GM19328 (cell line): ENCODE measurements at regions not wholly inside any gene's neighbourhood (a gene's known extent, or its start where the extent isn't known, plus 50 kb on each side); places are given as distances from the start of the nearest gene placed in this dataset.
"Not testable (repeated sequence)": the region's sequence is repeated elsewhere in the genome, so short reads cannot be mapped to it uniquely, and the experiment has no call there.

ENCODE experiments used
- ATAC-seq: cut with Tn5 transposase; IDR thresholded peaks from one replicate; pipeline ENCODE4 v1.9.1; 2021; ENCODE audit warnings: mild to moderate bottlenecking, moderate library complexity; ENCODE audit not compliant: unreplicated experiment

DNA sequence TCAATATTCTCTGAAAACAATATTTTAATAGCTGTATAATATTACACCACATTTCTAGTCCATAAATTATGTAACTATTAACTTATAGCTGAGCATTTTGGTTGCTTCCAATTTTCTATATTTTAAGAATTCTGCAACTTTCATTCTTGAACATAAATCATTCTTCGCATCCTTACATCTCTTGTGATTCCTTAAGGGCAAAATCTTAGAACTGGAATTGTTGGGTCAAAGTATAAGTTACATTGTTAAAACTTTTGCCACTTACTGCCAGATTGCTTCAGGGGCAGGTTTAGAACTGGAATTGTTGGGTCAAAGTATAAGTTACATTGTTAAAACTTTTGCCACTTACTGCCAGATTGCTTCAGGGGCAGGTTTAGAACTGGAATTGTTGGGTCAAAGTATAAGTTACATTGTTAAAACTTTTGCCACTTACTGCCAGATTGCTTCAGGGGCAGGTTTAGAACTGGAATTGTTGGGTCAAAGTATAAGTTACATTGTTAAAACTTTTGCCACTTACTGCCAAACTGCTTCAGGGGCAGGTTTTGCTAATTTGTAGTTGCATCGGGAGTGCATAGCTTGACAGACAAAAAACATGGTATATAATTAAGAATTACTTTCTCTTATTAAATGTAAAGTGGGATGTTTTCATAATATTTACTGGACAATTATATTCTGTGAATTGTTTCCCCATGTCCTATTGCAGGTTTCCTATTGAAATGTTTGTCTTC, 179.9 kb upstream of the OR13F1 start:
- ATAC-seq: not testable (repeated sequence)

- ATAC-seq: no peak
Observed at GRCh38 chr9:104326912-104327311, 177.2 kb upstream of the OR13F1 start.

DNA sequence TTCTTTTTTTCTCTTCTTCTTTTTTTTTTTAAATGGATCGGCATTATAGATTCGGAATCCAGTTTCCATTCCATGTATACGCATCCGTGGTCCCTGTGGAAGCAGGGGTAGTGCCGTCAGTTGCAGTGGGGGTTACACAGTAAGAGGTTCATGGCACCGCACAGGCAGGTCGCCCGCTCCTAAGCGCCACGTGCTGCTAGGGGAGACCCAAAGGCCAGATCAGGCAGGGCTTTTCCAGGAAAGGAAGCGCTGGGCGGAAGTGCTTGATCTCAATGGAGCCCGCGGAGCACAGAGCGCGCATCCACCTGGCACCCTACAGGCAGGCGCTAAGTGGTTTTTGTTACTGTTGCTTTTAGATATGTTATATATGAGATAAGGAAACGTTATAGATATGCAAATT, 174.8 kb upstream of the OR13F1 start:
- ATAC-seq: no peak

DNA sequence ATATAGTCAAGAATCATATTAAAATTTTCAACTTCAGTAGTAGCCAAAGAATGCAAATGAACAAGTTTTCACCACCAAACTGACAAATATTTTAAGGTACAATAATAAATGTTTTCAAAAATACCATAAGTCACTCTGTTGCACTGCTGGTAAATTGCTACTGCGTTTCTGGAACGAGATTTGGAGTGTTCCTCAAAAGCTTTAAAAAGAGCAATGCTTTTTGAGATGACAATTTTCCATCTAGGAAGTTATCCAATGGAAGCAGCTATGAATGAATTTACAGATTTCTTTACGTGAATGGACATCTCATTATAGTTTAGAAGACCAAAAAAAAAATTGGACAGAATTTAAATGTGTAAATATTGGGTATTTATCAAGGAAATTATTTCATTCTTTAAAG, 173.2 kb upstream of the OR13F1 start:
- ATAC-seq: no peak

GRCh38 chr9:104334549-104334948, 169.5 kb upstream of the OR13F1 start:
- no peak for ATAC-seq

- ATAC-seq: no peak
Observed at GRCh38 chr9:104339692-104340091, 164.4 kb upstream of the OR13F1 start.

GRCh38 chr9:104342552-104342951, 161.5 kb upstream of the OR13F1 start:
- no peak for ATAC-seq

DNA sequence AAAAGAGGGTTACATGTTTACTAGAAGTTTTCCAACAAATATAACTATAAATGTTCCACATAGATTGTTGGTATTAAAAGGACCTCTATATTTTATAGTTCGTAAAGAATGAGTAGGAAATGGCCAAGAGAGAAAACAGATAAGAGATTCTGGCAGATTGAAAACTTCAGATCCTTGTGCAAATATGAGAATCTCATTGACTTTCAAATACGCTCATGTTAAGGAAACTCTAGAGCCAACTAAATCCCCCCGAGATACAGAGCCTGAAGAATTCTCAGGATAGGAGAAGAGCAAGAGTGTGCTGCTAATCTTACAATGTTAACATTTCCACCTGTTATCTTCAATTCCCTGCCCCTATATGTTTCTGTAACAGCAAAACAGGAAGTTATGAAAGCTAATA, 159.0 kb upstream of the OR13F1 start:
- no peak for ATAC-seq

DNA sequence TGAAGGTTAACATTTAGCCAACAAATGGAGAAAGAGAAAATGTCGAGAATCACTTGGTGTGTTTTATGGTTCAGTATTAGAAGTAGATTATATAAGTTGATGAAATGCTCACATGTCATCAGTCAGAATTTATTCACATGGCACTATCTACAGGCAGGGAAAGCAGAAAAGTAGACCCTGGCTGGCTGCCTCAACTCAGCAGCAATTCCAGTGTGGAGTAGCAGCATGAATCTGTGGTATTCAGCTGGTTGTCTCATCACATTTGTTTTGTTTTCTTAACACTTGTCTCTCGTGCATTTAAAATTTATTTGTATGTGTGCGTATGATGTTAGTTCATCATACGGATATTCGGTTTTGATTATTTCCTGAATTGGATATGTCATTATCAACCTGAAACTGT, 153.5 kb upstream of the OR13F1 start:
- ATAC-seq: no peak

DNA sequence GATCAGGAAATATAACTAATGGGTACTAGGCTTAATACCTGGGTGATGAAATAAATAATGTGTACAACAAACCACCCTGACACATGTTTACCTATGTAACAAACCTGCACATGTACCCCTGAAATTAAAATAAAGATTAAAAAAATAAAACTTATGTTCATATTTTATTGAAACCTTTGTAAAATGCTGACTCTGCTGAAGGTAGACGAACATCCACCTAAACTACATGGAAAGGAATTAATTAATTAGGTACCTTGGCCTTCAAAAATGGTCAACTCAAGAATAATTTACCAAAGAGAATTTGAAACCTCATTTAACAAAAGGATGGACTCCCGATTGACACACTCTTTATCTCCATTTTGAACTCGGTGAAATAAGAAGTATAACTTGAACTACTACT, 152.3 kb upstream of the OR13F1 start:
- ATAC-seq: no peak

DNA sequence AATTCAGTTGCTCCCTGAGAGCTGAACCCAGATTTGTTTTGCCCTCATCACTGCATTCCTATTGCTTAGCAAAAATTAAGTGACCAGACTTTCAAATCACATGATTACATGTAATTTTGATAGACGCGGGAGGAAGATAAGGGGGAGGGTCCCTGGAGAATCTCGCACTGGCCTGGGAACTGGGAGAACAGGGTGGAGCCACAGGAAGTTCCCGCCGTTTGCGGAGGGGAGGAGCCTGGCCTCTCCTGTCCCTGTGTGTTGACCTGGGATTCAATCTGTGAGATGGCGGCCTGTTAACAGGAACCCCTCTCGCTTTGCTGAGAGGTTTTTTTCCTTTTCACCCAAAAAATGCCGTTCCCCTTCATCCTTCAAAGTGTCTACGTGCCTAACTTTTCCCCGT, 142.9 kb upstream of the OR13F1 start:
- no peak for ATAC-seq

GRCh38 chr9:104362912-104363472, 141.1 kb upstream of the OR13F1 start:
- no peak for ATAC-seq

- no peak for ATAC-seq
Observed at GRCh38 chr9:104367507-104367906, 136.6 kb upstream of the OR13F1 start.

DNA sequence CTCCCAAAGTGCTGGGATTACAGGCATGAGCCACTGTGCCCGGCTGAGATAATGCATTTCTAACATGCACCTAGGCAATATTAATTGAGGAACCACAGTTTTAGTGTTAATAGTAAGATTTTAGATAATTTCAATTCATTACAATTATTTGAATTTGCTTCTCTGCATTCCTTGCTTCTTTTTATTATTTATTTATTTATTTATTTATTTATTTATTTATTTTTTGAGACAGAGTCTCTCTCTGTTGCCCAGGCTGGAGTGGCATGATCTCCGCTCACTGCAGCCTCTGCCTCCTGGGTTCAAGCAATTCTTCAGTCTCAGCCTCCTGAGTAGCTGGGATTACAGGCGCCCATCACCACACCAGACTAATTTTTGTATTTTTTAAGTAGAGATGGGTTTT, 135.7 kb upstream of the OR13F1 start:
- not testable (repeated sequence) for ATAC-seq

DNA sequence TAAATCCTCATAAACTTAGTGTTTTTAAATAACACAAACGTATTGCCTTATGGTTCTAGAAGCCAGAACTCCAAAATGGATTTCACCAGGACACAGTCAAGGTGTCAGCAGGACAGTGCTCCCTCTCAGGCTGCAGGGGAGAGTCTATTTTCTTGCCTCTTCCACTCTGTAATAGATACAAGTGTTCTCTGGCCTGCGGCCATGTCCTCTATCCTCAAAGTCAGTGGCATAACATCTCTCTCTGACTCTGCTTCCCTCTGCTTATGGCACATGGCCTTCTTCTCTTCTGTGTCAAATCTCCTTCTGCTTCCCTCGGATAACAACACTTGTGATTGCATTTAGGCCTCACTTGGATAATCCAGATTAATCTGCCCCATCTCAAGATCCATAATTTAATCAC, 129.4 kb upstream of the OR13F1 start:
- ATAC-seq: no peak

- peak; percentile 11 for ATAC-seq
Observed at GRCh38 chr9:104386013-104386412, 118.0 kb upstream of the OR13F1 start.

DNA sequence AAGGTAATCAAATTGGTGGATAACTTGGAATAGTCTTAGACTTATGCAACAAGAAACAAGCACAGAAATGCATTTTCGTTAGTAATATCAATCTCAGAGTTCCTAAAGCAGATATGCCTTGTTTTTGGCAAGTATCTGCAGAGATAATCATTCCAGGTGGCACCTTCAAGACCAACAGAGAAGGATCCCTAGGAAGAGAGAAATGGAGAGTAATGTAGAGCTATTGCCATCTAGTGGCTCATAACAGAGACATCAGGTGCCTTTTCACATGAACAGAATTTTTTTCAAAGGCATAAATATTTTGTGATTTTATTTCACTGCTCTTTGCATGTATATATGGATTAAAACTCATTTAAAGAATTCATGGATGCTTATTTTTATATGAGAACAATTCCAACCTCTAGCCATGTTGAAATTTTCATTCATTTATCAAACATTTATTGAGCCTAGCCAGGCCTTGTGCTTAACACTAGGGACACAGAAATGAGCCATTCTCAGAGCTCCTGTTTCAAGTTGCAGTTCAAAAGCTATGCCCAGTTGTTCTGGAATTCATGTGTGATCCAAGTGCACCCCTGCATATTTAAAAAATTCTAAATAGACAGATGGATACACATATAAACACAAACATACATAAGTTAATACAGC, 117.5 kb upstream of the OR13F1 start:
- ATAC-seq: peak; percentile 72

DNA sequence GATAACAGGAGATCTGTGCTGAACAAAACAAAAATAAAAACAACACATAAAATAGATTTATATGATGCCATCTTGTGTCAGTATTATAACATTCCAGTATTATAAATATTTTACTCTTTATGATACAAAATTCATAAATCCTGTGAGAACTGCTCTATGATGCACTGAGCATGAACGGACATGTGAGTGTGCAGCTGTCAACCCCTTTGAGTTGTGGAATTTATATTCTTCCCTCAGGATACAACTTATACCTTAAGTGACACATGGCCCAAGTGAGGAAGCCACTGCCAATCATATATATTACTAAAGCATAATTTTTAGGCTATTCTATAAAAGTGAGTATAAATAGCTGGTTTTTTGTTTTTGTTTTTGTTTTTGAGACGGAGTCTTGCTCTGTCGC, 116.0 kb upstream of the OR13F1 start:
- ATAC-seq: no peak

- no peak for ATAC-seq
Observed at GRCh38 chr9:104389341-104389740, 114.7 kb upstream of the OR13F1 start.

GRCh38 chr9:104394901-104395300, 109.2 kb upstream of the OR13F1 start:
- ATAC-seq: not testable (repeated sequence)

- ATAC-seq: no peak
Observed at GRCh38 chr9:104412238-104412637, 91.8 kb upstream of the OR13F1 start.

- ATAC-seq: no peak
Observed at GRCh38 chr9:104416470-104416869, 87.6 kb upstream of the OR13F1 start.
